ENCODE measurements at regions not wholly inside any gene's neighbourhood (a gene's known extent, or its start where the extent isn't known, plus 50 kb on each side); places are given as distances from the start of the nearest gene placed in this dataset.

- TF ChIP-seq CTCF (IDR thresholded peaks at IDR 0.05; ENCODE audit: low read depth, low read length), result no peak
- peak; percentile 36 for DNase-seq (ENCODE audit: low read depth, low spot score)
- no peak overlapping the region for H3K4me3 ChIP-seq (ENCODE audit: low read depth, low read length)
- in situ Hi-C loops (cut with HindIII; ENCODE audit: low sequenced_read_pairs), result no loop called here
Observed at GRCh38 chr3:194738254-194739093, 52.8 kb downstream of the FAM43A start.

GRCh38 chr3:194739498-194740284, 54.0 kb downstream of the FAM43A start:
- in situ Hi-C loops (cut with HindIII; ENCODE audit: low sequenced_read_pairs), result no loop called here
- no peak for DNase-seq (ENCODE audit: low read depth, low spot score)

GRCh38 chr3:194740859-194741491, 55.3 kb downstream of the FAM43A start:
- H3K4me3 ChIP-seq (ENCODE audit: low read depth, low read length), result no peak overlapping the region
- in situ Hi-C loops (cut with HindIII; ENCODE audit: low sequenced_read_pairs), result no loop called here
- peak; percentile 68 for DNase-seq (ENCODE audit: low read depth, low spot score)
- TF ChIP-seq CTCF (IDR thresholded peaks at IDR 0.05; ENCODE audit: low read depth, low read length), result no peak

More at GRCh38 chr3:194739498-194740284, 54.0 kb downstream of the FAM43A start:
- TF ChIP-seq CTCF (IDR thresholded peaks at IDR 0.05; ENCODE audit: low read depth, low read length), result no peak
- H3K4me3 ChIP-seq (ENCODE audit: low read depth, low read length), result no peak overlapping the region

GRCh38 chr3:194741916-194742315, 56.2 kb downstream of the FAM43A start:
- in situ Hi-C loops (cut with HindIII; ENCODE audit: low sequenced_read_pairs), result no loop called here
- H3K4me3 ChIP-seq (ENCODE audit: low read depth, low read length), result no peak overlapping the region
- DNase-seq (ENCODE audit: low read depth, low spot score), result no peak
- no peak for TF ChIP-seq CTCF (IDR thresholded peaks at IDR 0.05; ENCODE audit: low read depth, low read length)

DNA sequence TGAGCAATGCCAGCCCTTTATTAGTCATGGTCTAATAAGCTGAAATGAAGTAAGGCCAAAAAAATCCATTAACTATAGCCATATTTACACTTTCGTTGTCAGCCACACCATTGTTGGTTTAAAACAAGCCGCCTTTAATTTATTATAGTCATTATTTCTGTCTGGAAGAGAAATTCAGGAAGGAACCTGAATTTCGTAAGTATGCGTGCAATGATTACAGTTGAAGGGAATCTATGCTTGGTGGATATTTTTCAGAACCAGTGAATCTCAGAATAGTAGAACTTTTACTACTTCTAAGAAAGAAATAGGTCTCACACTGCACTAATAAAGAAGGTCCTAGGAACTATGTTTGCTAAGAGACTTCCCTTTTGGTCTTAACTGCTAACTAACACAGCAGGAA, 59.1 kb downstream of the FAM43A start:
- in situ Hi-C loops (cut with HindIII; ENCODE audit: low sequenced_read_pairs), result no loop called here
- no peak for TF ChIP-seq CTCF (IDR thresholded peaks at IDR 0.05; ENCODE audit: low read depth, low read length)
- DNase-seq (ENCODE audit: low read depth, low spot score), result no peak

DNA sequence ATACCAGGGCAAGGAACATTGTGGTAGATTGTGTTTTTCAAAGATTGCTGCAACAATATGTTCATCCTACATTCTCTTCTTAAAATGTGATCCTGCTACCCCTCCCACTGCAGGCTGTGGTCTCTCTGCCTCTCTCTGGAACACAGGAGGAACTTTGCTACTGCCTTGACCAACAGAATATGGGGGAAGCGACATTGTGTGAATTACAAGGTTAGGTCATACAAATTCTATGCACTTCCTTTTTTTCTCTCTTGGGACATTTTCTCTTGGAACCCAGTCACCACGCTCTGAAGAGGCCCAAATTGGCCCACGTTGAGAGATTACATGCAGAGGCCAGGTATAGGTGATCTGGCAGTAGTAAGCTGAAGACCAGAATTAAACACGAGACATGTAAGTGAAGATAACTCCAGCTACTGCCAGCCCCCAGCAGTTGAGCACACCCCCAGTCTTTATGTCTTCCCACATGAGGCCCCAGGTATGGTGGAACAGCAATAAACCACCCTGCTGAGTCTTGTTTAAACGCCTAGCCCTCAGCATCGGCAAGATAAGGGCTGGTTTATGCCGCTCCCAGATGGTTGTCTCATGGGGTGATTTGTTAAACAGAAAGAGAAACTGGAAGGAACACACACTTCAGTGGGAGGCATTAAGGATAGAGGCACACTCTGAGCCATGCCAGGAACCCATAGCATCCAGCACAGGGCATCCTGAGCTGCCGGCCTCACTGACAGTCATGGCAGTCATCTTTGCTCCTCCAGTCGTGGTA, 59.9 kb downstream of the FAM43A start:
- no peak for DNase-seq (ENCODE audit: low read depth, low spot score)
- in situ Hi-C loops (cut with HindIII; ENCODE audit: low sequenced_read_pairs), result no loop called here
- no peak for TF ChIP-seq CTCF (IDR thresholded peaks at IDR 0.05; ENCODE audit: low read depth, low read length)
- no peak overlapping the region for H3K4me3 ChIP-seq (ENCODE audit: low read depth, low read length)

More for the DNA sequence above, 59.1 kb downstream of the FAM43A start:
- H3K4me3 ChIP-seq (ENCODE audit: low read depth, low read length), result no peak overlapping the region

Data from astrocyte of the spinal cord (primary cell).